ENCODE measurements at regions not wholly inside any gene's neighbourhood (a gene's known extent, or its start where the extent isn't known, plus 50 kb on each side); places are given as distances from the start of the nearest gene placed in this dataset.

- intact Hi-C loops (cut with DNase I, micrococcal nuclease): no loop called here
- ATAC-seq: no peak
- DNase-seq: no peak
Observed at GRCh38 chr5:171596391-171596878, 177.0 kb downstream of the FGF18 start.

- ATAC-seq (no peak), DNase-seq (no peak)
- intact Hi-C loops (cut with DNase I, micrococcal nuclease): no loop called here
Observed at GRCh38 chr5:171597946-171598640, 178.6 kb downstream of the FGF18 start.

GRCh38 chr5:171598641-171599152 is 179.2 kb downstream of the FGF18 start:
- DNase-seq (no peak), ATAC-seq (no peak)
- intact Hi-C loops (cut with DNase I, micrococcal nuclease): no loop called here

- DNase-seq (no peak), ATAC-seq (no peak)
- intact Hi-C loops (cut with DNase I, micrococcal nuclease): no loop called here
Observed at GRCh38 chr5:171599411-171599810, 180.0 kb downstream of the FGF18 start.

GRCh38 chr5:171599957-171600612 is 180.6 kb downstream of the FGF18 start:
- intact Hi-C loops (cut with DNase I, micrococcal nuclease): no loop called here
- no peak for DNase-seq
- no peak for ATAC-seq

- ATAC-seq (no peak), DNase-seq (peak in 1 of 2 donors; percentile 16)
- intact Hi-C loops (cut with DNase I, micrococcal nuclease): no loop called here
Observed at GRCh38 chr5:171600741-171601265, 181.4 kb downstream of the FGF18 start.

GRCh38 chr5:171601266-171601881 is 181.9 kb downstream of the FGF18 start:
- ATAC-seq (no peak), DNase-seq (no peak)
- intact Hi-C loops (cut with DNase I, micrococcal nuclease): no loop called here

- intact Hi-C loops (cut with DNase I, micrococcal nuclease): no loop called here
- ATAC-seq: no peak
- DNase-seq: no peak
Observed at GRCh38 chr5:171603591-171603990, 182.0 kb upstream of the SMIM23 start.

GRCh38 chr5:171604195-171604594 is 181.4 kb upstream of the SMIM23 start:
- DNase-seq (no peak), ATAC-seq (no peak)
- intact Hi-C loops (cut with DNase I, micrococcal nuclease): no loop called here

- intact Hi-C loops (cut with DNase I, micrococcal nuclease): no loop called here
- ATAC-seq (no peak), DNase-seq (no peak)
Observed at GRCh38 chr5:171606414-171607024, 179.1 kb upstream of the SMIM23 start.

GRCh38 chr5:171607863-171608262 is 177.8 kb upstream of the SMIM23 start:
- ATAC-seq: no peak
- DNase-seq: no peak
- intact Hi-C loops (cut with DNase I, micrococcal nuclease): no loop called here

GRCh38 chr5:171609806-171610452 is 175.7 kb upstream of the SMIM23 start:
- intact Hi-C loops (cut with DNase I, micrococcal nuclease): no loop called here
- no peak for DNase-seq
- no peak for ATAC-seq

- ATAC-seq: no peak
- DNase-seq: no peak
- intact Hi-C loops (cut with DNase I, micrococcal nuclease): no loop called here
Observed at GRCh38 chr5:171610686-171611085, 174.9 kb upstream of the SMIM23 start.

GRCh38 chr5:171612749-171613148 is 172.9 kb upstream of the SMIM23 start:
- ATAC-seq (no peak), DNase-seq (no peak)
- intact Hi-C loops (cut with DNase I, micrococcal nuclease): no loop called here

- ATAC-seq (no peak), DNase-seq (no peak)
- intact Hi-C loops (cut with DNase I, micrococcal nuclease): no loop called here
Observed at GRCh38 chr5:171614511-171614910, 171.1 kb upstream of the SMIM23 start.

GRCh38 chr5:171614971-171615653 is 170.5 kb upstream of the SMIM23 start:
- ATAC-seq (peak; percentile 72), DNase-seq (peak in 1 of 2 donors; percentile 21)
- intact Hi-C loops (cut with DNase I, micrococcal nuclease): no loop called here

GRCh38 chr5:171615705-171616640 is 169.6 kb upstream of the SMIM23 start:
- no peak for DNase-seq
- peak; percentile 14 for ATAC-seq
- intact Hi-C loops (cut with DNase I, micrococcal nuclease): no loop called here

Measured in left colon (tissue), 2 donors.